Neuronal stem cell (in vitro differentiated cells): ENCODE measurements at regions not wholly inside any gene's neighbourhood (a gene's known extent, or its start where the extent isn't known, plus 50 kb on each side); places are given as distances from the start of the nearest gene placed in this dataset.

Source experiments
- DNase-seq: peaks from one replicate; pipeline ENCODE4 v3.0.0-alpha.2; 2013; ENCODE audit warnings: low spot score
- H2AFZ ChIP-seq: one replicate; pipeline ENCODE4 v1.6.1; 2013; ENCODE audit warnings: mild to moderate bottlenecking, low read length, inconsistent platforms
- H2AK5ac ChIP-seq: 2 replicates; pipeline ENCODE4 v1.6.1; 2013; ENCODE audit warnings: low read depth, mild to moderate bottlenecking, inconsistent platforms, low read length, moderate library complexity, mixed read lengths
- H2BK120ac ChIP-seq: 2 replicates; pipeline ENCODE4 v1.6.1; 2013; ENCODE audit warnings: low read depth, mild to moderate bottlenecking, inconsistent platforms, low read length, moderate library complexity, mixed read lengths
- H2BK12ac ChIP-seq: one replicate; pipeline ENCODE4 v1.6.1; 2013; ENCODE audit warnings: low read length, inconsistent platforms
- H2BK15ac ChIP-seq: 2 replicates; pipeline ENCODE4 v1.6.1; 2013; ENCODE audit warnings: mild to moderate bottlenecking, low read length, inconsistent platforms, mixed read lengths
- H2BK5ac ChIP-seq: one replicate; pipeline ENCODE4 v1.6.1; 2013; ENCODE audit warnings: inconsistent platforms, mild to moderate bottlenecking, low read length, moderate library complexity
- H3K14ac ChIP-seq: one replicate; pipeline ENCODE4 v1.6.1; 2013; ENCODE audit warnings: low read length, inconsistent platforms
- H3K18ac ChIP-seq: 2 replicates; pipeline ENCODE4 v1.6.1; 2013; ENCODE audit warnings: low read length, inconsistent platforms
- H3K23ac ChIP-seq: 2 replicates; pipeline ENCODE4 v1.6.1; 2013; ENCODE audit warnings: low read depth, mild to moderate bottlenecking, mixed read lengths, low read length, inconsistent platforms; ENCODE audit not compliant: poor library complexity
- H3K27ac ChIP-seq: replicated peaks from 3 replicates; pipeline ENCODE4 v1.5.1; 2013; ENCODE audit warnings: low read length, inconsistent platforms
- H3K27me3 ChIP-seq, 3 experiments: 2 replicates each; pipeline ENCODE4 v1.6.1; 2013; ENCODE audit warnings: low read length in 3 of 3, mild to moderate bottlenecking in 2 of 3, inconsistent platforms in 1 of 3, low read depth in 1 of 3, mixed read lengths in 1 of 3, moderate library complexity in 1 of 3; ENCODE audit not compliant: control insufficient read depth in 3 of 3, insufficient read depth in 3 of 3
- H3K36me3 ChIP-seq, 2 donors: replicated peaks in 1 of 2; 2 replicates each; pipeline ENCODE4 v1.6.1; 2013; ENCODE audit warnings: low read length in 2 of 2; ENCODE audit not compliant: control insufficient read depth in 2 of 2, insufficient read depth in 2 of 2
- H3K4ac ChIP-seq: 2 replicates; pipeline ENCODE4 v1.6.1; 2013; ENCODE audit warnings: inconsistent platforms, mild to moderate bottlenecking, low read length, moderate library complexity
- H3K4me1 ChIP-seq, 2 donors: 1 replicate in 1 of 2; 2 replicates in 1 of 2; pipeline ENCODE4 v1.6.1; 2013; ENCODE audit warnings: low read length in 2 of 2, low read depth in 1 of 2; ENCODE audit not compliant: control insufficient read depth in 2 of 2, insufficient read depth in 1 of 2
- H3K4me2 ChIP-seq: one replicate; pipeline ENCODE4 v1.6.1; 2013; ENCODE audit warnings: mild to moderate bottlenecking, low read length, inconsistent platforms; ENCODE audit not compliant: insufficient read depth, poor library complexity, severe bottlenecking
- H3K4me3 ChIP-seq, 2 donors: 2 replicates each; pipeline ENCODE4 v1.5.1; 2013; ENCODE audit warnings: low read length in 2 of 2, mild to moderate bottlenecking in 2 of 2, inconsistent platforms in 1 of 2, moderate library complexity in 1 of 2
- H3K79me1 ChIP-seq: one replicate; pipeline ENCODE4 v1.6.1; 2013; ENCODE audit warnings: low read depth, mild to moderate bottlenecking, inconsistent platforms, low read length, moderate library complexity
- H3K9ac ChIP-seq: one replicate; pipeline ENCODE4 v1.6.1; 2013; ENCODE audit warnings: mild to moderate bottlenecking, low read depth, low read length, inconsistent platforms; ENCODE audit not compliant: poor library complexity
- H3K9me3 ChIP-seq, 2 donors: replicated peaks in 1 of 2; 2 replicates each; pipeline versions ENCODE3 to v1.6.1; 2013; ENCODE audit warnings: low read length in 2 of 2, mild to moderate bottlenecking in 2 of 2, inconsistent platforms in 1 of 2, low read depth in 1 of 2, mixed read lengths in 1 of 2, moderate library complexity in 1 of 2; ENCODE audit not compliant: control insufficient read depth in 2 of 2, insufficient read depth in 1 of 2
- H4K8ac ChIP-seq: one replicate; pipeline ENCODE4 v1.6.1; 2013; ENCODE audit warnings: low read depth, mild to moderate bottlenecking, inconsistent platforms, low read length, moderate library complexity
- H4K91ac ChIP-seq: one replicate; pipeline ENCODE4 v1.6.1; 2013; ENCODE audit warnings: low read length, low read depth, mild to moderate bottlenecking, inconsistent platforms; ENCODE audit not compliant: poor library complexity
- WGBS, 2 donors: extraction: QIAGEN DNeasy Blood & Tissue Kit; methylation state at CpG; one replicate each; pipeline ENCODE4 v1.1.7; 2013; ENCODE audit warnings: missing lambda C conversion rate in 2 of 2, mixed read lengths in 1 of 2; ENCODE audit not compliant: insufficient read length in 2 of 2, insufficient replicate concordance in 1 of 2; ENCODE audit errors: extremely low coverage in 2 of 2; 5-methylcytosine and 5-hydroxymethylcytosine counted together

- H4K91ac ChIP-seq, result no peak overlapping the region
- no peak overlapping the region for H2BK15ac ChIP-seq
- no peak overlapping the region for H3K9ac ChIP-seq
- H3K18ac ChIP-seq, result no peak overlapping the region
- H3K27ac ChIP-seq, result no peak overlapping the region
- no peak overlapping the region for H2AFZ ChIP-seq
- WGBS, 2 donors, result no CpG with 5 or more reads among the region's 9 CpGs
- no peaks in the 10 kb centered on the region for H3K79me1 ChIP-seq
- no peak overlapping the region for H2AK5ac ChIP-seq
- no peak overlapping the region for H3K4me3 ChIP-seq
- H3K14ac ChIP-seq, result no peak overlapping the region
- H4K8ac ChIP-seq, result no peak overlapping the region
- peaks cover 0 to 2% of the 10 kb centered on the region in 2 donors for H3K4me1 ChIP-seq
- DNase-seq, result no peak
- H3K23ac ChIP-seq, result no peak overlapping the region
- H3K4me2 ChIP-seq, result no peak overlapping the region
- H2BK5ac ChIP-seq, result no peak overlapping the region
- H3K9me3 ChIP-seq, result no peaks in the 10 kb centered on the region
- H3K27me3 ChIP-seq, result no peaks in the 10 kb centered on the region
- no peak overlapping the region for H2BK12ac ChIP-seq
- no peaks in the 10 kb centered on the region for H3K36me3 ChIP-seq
- H2BK120ac ChIP-seq, result no peak overlapping the region
- H3K4ac ChIP-seq, result no peak overlapping the region
Observed at GRCh38 chr2:238663586-238663985, 184.3 kb upstream of the TWIST2 start.

GRCh38 chr2:238665919-238666318 lies 182.0 kb upstream of the TWIST2 start:
- Histone ChIP-seq H3K27me3 (no peaks in the 10 kb centered on the region), H2BK5ac (no peak overlapping the region), H3K4me3 (no peak overlapping the region), H3K9ac (no peak overlapping the region), H2AK5ac (no peak overlapping the region), H3K14ac (no peak overlapping the region), H3K23ac (no peak overlapping the region), H2BK12ac (no peak overlapping the region), H3K4me2 (no peak overlapping the region), H3K18ac (no peak overlapping the region), H4K8ac (no peak overlapping the region), H2BK120ac (no peak overlapping the region), H2AFZ (no peak overlapping the region), H2BK15ac (no peak overlapping the region), H3K4me1 (peaks cover 0 to 2% of the 10 kb centered on the region in 2 donors), H3K36me3 (no peaks in the 10 kb centered on the region), H3K79me1 (no peaks in the 10 kb centered on the region), H3K27ac (no peak overlapping the region), H3K4ac (no peak overlapping the region), H4K91ac (no peak overlapping the region), H3K9me3 (no peaks in the 10 kb centered on the region)
- no CpG with 5 or more reads among the region's 3 CpGs for WGBS, 2 donors
- no peak for DNase-seq

GRCh38 chr2:238666543-238666942 lies 181.3 kb upstream of the TWIST2 start:
- Histone ChIP-seq H3K23ac (no peak overlapping the region), H2BK120ac (no peak overlapping the region), H3K4ac (no peak overlapping the region), H2BK15ac (no peak overlapping the region), H3K4me3 (no peak overlapping the region), H4K91ac (no peak overlapping the region), H4K8ac (no peak overlapping the region), H3K79me1 (no peaks in the 10 kb centered on the region), H3K14ac (no peak overlapping the region), H2BK5ac (no peak overlapping the region), H3K9me3 (no peaks in the 10 kb centered on the region), H2AFZ (no peak overlapping the region), H3K4me1 (peaks cover 0 to 2% of the 10 kb centered on the region in 2 donors), H3K27me3 (no peaks in the 10 kb centered on the region), H3K18ac (no peak overlapping the region), H3K36me3 (no peaks in the 10 kb centered on the region), H3K27ac (no peak overlapping the region), H2BK12ac (no peak overlapping the region), H2AK5ac (no peak overlapping the region), H3K9ac (no peak overlapping the region), H3K4me2 (no peak overlapping the region)
- no peak for DNase-seq
- no CpG with 5 or more reads among the region's 1 CpG for WGBS, 2 donors

- Histone ChIP-seq H3K14ac (no peak overlapping the region), H4K8ac (no peak overlapping the region), H3K23ac (no peak overlapping the region), H2AFZ (no peak overlapping the region), H2BK120ac (no peak overlapping the region), H3K9ac (no peak overlapping the region), H2BK5ac (no peak overlapping the region), H2BK12ac (no peak overlapping the region), H3K18ac (no peak overlapping the region), H3K4me3 (no peak overlapping the region), H2AK5ac (no peak overlapping the region), H3K36me3 (no peaks in the 10 kb centered on the region), H3K4me2 (no peak overlapping the region), H4K91ac (no peak overlapping the region), H3K4ac (no peak overlapping the region), H3K4me1 (peaks cover 0 to 2% of the 10 kb centered on the region in 2 donors), H3K79me1 (no peaks in the 10 kb centered on the region), H3K9me3 (no peaks in the 10 kb centered on the region), H2BK15ac (no peak overlapping the region), H3K27me3 (no peaks in the 10 kb centered on the region), H3K27ac (no peak overlapping the region)
- WGBS, 2 donors, result no CpG with 5 or more reads among the region's 6 CpGs
- DNase-seq, result no peak
Observed at GRCh38 chr2:238667008-238667407, 180.9 kb upstream of the TWIST2 start.
